ENCODE measurements at regions not wholly inside any gene's neighbourhood (a gene's known extent, or its start where the extent isn't known, plus 50 kb on each side); places are given as distances from the start of the nearest gene placed in this dataset.
A peak's percentile ranks its signal among the peaks of the same experiment; 100 is the strongest.

DNA sequence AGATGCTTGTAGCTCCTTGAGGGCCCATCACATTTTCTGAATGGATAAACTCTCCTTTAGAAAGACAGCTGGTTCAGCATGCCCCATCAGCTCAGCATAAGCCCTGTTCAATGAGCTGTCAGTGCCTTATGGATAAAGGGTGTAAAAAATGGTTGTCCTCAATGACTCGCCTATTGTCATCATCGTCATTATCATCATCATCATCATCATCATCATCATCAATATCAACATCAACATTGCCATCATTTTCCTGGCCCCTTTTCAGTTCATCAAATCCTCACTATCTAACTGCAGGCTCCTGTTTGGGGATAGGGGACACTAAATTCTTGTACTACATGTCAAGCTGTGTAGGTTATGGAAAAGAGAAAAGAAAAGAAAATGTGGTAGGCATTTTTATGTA is 310.7 kb upstream of the MTNR1B start:
- no peak for DNase-seq

DNA sequence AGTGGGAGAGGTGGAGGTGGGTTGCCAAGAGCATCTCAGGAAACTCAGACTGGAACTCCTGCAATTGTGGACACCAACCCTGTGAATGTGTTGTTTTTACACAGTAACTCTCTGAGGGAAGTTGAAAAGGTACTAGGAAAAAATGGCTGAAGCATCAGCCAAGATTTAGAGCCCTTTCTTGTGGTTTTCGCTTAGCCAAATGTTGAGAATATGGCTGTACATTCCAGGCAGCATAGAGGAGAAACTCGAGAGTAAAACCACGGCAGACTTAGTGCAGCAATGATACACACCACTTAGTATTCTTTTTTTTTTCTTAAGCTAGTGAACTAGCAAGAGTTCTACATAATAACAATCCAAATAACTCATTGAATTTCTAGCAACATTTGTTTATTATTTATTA is 309.7 kb upstream of the MTNR1B start:
- DNase-seq = no peak

DNA sequence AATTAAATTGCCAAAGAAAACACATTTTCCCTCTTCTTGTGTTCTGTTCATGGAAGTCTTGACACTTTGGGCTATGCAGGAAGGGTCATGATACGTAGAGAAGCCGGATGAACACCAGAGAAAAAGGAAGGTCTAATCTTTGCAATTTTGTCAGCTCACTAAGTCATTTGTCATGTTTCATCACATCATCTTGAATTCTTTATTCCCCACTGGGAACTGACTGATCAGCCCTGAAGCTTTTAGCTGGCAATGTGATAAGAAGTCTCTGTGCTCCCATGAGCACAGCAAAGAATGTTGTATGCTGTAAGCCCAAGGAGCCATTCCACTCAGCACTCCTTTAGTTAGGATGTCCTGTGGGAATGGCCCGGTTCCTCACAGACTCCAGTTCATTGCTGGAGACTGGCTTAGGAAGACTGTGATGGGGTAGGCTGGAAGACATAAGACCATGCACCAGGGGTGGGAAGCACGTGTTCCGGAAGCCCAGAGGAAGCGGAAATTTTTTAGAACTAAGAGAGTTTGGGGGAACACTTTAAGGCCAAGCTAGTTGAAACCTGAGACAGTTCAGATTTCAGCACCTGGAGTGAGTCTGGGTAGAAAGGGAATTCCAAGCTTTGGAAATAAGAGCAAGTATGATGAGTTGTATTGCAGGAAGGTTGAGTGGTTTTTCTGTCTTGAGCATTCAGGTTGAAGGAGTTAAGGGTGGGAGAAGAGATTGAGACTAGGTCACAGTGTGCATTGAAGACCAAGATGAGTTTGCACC is 306.7 kb upstream of the MTNR1B start:
- DNase-seq = peak in 1 of 3 donors; percentile 18

DNA sequence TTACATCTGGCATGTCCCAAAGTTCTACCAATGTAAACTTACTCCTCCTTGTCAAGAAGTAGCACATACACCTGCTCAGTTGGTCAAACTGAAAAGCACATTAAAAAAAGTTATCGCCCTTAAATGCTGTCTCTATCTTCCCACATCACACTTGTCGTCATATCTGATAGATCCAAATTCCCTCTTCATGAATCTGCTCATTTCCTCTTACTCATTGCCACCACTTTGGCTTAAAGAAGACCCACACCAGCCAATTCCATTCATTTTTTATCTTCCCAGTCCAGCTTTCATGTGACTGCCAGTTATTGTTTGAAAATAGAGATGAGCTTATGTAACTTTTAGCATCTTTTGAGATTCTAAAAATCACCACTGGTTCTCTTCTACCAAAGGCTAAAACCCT is 305.9 kb upstream of the MTNR1B start:
- peak in 1 of 3 donors; percentile 13 for DNase-seq

DNA sequence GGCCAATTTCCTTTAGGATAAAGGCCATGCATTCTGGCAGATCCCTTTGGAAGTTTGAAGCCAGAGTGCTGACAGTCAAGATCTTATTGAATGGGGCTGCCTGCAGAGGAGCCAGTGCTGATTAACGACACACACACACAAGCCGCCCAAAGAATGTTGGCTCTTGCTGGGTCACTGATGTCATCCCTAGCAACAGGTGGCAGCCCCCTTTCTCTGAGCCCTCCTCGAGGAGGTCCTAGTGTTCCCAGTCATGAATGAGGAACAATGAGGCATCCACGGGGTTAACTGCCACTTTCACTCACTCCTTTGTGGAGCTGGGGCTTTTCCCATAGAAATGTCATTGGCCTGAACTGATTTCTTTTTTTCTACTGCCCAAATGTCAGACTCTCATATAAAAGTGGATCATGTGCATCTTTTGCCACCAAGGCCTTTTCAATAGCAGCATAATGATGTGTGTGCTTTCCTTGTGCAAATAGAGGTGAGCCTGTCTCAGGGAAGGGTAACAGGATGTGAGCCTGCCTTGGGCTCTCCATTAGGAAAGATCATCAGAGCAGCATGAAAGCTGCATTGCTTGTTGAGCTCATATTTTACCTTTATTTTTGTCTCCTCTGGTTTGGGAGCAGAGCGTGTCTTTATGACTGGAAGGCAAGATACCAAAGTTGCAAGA is 301.8 kb upstream of the MTNR1B start:
- no peak for DNase-seq

DNA sequence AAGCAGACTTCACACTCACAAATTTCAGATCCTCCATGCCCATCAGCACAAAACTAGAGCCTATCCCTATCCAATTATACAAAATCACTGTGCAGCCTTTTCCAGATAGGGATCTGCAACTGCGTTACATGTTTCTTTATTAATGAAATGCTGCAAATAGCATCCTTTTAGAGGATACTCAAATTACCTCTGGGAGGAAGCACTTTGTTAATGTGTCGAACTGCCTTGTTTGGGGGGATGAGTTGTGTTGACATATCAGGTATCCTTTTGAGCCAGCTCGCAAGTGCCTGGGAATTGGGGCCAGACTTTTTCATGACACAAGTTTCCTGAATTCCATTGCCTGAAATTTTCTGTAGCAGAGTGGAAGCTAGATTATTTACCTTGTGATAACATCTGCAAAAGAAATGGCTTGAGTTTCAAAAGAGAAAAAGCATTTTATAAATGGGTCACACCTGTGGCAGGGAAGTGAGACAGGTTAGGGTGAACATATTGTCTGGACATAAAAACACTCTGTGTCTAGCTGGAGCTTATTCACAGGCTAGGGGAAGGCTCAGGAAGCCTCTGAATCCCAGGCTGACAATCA is 299.1 kb upstream of the MTNR1B start:
- DNase-seq = no peak

DNA sequence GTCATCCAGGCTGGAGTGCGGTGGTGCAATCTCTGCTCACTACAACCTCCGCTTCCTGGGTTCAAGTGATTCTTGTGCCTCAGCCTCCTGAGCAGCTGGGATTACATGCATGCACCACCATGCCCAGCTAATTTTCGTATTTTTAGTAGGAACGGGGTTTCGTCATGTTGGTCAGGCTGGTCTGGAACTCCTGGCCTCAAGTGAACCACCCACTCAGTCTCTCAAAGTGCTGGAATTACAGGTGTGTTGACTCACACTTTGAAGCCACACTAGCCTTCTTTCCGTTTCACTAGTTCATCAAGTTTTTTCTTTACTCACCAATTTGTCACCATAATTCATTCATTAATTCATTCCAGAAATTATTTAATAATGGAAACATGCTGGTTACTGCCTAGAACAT is 298.4 kb upstream of the MTNR1B start:
- DNase-seq = no peak

DNA sequence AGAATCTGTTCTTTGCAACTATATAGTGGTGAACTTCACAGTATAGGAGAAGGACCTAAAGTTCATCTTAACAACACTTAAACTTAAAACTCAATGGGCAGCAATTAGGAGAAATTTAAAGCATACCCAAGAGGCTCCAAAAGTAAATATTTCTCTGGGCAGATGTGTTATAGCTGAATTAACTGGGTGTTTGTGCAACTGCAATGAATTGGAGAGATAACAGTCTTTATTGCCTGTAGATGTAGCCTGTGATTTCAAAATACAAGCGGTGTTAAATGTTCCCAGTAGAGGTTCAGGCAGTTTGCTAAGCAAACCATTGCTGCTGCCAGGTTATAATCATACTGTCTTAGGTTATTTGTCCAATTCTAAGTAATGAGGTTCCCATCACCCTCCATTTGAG is 294.1 kb upstream of the MTNR1B start:
- DNase-seq = no peak

DNA sequence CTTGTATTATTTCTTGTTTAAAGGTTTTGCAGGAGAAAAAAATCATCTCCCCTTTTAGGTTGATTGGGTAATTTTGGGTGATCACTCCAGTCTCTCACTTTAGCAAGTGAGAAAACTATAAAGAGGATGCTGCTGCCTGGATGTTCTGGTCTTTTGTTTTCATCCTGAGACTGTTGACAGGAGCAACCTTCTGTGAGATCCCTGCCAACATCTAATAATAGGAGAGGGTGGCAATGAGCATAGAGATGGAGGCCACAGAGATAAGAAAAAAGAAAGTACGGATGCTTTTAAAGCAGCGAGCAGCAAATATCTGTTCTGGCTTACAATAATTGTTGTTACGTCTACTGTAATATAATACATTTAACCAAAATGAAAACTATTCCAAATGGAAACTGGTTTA is 293.6 kb upstream of the MTNR1B start:
- no peak for DNase-seq

DNA sequence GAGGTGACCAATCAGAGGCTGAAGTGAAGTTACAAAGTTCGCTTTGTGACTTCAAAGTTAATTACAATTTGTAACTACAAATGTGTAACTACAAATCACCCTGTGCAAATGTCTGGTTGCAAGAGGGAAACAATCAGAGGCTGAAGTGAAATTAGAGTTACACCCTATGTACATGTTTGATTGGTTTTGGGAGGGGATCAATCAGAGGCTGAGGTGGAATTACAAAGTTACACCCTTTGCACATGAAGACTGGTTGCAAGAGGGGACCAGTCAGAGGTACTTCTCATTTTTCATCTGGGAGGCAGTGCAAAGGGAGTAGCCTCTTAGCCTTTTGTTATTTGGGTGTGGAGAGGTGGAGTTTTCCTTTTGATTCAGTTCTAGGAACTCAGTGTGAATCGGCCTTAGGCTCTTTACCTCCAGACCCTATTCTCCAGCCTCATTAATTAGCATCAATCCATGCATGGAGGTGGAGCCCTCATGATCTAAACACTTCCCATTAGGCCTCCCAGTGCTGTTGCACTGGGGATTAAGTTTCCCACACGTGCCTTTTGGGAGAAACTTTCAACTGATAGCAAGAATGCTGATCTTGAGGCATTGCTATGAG is 291.3 kb upstream of the MTNR1B start:
- DNase-seq = no peak

DNA sequence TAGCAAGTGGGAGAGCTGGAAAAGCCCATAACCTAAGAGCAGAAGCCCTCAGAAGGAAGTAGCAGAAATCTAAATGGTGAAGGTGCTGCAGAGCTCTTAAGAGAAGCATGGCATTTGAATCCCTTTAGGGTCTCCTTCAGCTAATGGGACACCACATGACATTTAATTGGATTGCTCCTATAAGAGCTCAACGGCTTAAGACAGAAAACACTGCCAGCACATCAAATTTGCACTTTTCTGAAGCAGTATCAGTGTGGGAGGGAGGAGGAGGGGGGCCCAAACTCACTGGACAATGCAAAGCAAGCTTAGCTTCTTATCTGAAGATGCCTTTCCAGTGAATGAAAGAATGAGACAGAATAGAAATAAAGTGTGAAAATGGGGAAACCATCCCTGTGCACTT is 287.9 kb upstream of the MTNR1B start:
- DNase-seq = no peak

DNA sequence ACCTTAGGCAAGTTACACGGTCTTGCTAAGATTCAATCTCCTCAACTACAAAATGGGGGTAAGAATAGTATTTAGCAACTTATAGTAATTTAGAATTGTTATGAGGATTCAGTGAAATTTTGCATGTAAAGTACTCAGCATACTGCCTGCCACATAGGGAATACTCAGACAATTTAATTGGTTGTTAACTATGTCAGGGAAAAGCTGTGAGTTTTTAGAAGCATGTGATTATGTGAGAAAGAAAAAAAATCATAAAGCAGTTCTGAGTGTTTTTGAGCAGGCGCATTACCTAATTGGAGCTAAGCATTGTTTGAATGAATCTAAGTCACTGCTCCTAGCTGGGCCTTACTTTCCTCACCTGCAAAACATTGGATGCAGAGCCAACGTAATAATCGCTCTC is 287.3 kb upstream of the MTNR1B start:
- DNase-seq = no peak

DNA sequence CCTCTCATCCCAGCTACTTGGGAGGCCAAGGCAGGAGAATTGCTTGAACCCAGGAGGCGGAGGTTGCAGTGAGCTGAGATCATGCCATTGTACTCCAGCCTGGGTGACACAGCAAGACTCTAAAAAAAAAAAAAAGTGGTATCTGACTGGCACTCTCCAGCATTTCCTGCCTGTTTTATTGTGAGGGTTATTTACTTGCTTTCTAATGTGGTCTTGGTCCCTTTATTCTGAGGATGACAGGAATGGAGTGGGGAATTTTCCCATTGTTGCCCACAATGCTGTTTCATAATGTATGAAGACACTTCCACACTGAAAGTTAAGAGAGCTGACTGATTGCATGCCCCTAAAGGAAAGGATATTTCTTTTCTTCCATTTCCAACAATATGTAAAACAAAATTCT is 286.5 kb upstream of the MTNR1B start:
- no peak for DNase-seq

DNA sequence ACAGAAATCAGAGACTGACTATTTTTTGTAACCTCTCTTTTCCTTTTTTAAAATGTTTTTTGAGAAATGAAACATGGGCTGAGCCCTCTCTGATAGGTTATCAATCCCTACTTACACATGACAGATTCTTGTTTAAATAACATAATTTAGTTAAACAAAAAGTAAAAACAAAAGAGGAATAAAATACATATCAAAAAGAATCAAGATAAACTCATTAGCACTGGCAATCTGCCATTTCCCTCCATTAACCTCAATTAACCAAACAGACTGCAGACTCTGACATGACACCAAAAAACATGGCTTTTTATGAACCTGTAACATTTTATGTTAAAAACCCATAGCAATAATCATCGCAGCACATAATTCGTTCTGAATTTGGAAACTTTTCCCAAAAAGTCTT is 284.4 kb upstream of the MTNR1B start:
- no peak for DNase-seq

DNA sequence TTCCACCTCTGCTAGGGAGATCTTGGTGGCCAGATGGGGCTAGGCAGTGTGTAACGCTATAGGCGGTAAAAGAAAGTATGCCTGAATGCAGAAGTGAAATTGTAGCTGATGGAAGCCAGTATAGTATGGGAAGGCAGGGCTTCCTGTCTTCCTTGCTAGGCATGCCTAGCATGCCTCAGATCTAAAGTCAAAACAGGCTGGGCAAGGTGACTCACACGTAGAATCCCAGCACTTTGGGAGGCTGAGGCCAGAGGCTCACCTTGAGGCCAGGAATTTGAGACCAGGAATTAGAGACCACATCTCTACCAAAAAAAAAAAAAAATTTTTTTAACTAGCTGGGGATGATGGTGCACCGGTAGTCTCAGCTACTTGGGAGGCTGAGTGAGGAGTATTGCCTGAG is 281.7 kb upstream of the MTNR1B start:
- DNase-seq = no peak

DNA sequence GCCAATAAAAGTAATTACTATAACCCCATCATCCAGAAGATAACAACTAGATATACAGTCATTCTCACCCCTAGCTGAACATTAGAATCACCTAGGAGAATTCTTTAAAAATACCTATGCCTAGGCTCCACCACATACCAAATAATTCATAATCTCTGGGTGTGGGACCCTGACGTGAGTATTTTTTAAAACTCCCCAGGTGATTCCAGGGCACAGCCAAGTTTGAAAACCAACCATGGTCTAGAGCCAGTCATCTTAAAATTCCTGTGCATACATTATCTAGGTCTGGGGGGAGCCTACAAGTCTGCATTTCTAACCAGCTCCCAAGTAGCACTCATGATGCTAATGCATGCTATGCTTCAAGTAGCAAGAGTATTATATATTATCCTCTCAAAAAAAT is 281.0 kb upstream of the MTNR1B start:
- no peak for DNase-seq

DNA sequence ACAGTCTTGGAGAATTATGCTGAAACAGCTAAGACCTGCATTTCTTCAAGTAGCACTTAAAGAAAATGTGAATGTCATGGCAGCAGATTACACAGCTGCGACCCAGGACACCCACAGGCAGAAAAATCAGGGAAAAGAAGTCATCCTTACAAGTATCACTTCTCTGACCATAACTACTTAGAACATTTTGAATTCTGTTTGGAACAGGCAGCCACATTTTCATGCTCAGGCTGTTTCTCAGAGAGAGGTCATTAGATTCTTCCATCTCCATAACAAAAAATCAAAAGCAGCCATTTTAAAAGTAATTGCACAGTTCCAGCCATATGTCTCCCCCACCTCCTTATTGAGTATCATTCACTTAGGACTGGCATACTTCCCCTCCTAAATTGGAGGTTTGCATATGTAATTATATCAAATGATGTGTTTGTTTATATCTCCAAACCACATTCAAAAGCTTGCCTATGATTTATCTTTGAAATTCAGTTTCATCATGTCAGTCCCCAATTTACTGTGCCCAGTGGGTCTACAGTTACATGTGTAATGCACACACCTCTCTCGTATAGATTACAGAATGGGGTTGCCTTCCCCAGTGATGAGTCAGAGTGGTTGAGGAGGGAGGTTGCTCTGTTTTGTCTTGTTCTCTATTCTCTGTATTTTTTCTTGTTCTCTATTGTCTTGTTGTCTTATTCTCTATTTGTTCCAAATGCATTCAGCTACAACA is 276.5 kb upstream of the MTNR1B start:
- DNase-seq = no peak

DNA sequence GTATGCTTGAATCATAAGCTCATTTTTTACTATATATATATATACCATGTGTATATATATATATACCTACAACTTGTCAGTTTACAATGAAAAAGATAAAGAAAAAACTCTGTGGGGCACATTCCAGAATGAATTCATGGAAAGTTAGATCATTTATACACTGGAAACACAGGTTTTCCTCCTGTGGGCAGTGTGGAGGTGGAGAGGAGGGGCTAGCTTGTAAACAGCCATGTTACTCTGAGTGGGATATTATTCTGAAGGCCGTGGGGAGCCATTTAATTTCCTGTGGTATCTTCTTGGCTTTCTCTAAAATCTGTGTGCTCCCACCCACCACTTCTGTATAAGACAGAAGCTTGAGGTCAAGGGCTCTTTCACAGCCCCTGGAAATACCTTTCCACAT is 273.4 kb upstream of the MTNR1B start:
- DNase-seq = no peak

DNA sequence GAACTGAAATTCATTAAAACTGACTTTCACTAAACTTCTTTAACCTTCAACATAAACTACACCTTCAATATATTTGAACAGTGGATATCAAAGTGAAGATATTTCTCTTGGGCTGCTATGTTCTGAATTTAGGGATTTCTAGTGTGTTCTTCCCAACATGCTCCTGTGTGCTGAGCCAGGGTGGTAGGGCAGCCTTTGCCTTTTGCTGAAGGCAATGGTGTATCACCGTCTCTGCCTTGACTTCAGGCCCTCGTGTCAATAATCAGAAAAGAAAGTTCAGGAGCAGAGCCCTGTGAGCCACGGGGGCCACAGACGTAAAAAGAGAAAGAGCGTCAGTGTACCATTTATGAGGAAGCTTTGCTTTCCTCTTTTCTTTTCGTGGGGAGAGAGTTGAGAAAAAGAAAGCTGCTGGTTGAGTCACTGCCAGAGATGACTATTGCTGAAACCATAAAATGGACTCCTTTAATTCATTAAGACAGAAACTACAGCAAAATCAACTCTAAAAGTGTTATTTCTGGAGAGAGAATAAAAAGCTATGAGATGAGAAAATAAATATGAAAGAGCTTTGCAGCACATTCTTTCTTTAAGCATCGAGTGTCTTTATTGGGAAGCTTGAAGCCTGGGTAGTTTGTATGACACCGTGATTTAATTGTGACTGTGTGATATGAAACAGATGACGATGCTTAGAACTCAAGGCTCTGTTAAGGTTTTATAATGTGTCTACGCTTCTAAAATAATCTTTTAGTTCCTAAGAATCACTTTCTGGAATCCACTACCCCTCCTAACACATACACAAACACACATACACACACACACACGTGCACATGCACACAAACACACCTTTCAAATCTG is 271.8 kb upstream of the MTNR1B start:
- no peak for DNase-seq

DNA sequence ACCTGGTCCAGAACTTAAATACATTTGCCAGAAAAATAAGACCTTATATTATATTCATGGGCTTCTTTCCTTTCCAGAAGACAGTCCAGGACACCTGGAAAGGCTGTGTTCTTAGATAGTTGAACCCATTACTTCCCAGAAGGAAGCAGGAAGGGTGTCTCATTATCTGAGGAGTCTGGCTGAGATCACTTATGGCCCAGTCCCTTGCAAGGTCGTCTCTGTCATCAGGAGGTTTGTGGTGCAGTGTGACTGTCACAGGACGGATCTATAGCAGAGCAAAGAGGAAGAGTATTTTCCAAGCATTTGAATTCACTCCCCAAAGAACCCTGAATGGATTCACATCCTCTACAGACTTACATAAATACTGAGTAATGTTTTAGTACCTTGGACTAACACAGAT is 270.7 kb upstream of the MTNR1B start:
- no peak for DNase-seq

DNA sequence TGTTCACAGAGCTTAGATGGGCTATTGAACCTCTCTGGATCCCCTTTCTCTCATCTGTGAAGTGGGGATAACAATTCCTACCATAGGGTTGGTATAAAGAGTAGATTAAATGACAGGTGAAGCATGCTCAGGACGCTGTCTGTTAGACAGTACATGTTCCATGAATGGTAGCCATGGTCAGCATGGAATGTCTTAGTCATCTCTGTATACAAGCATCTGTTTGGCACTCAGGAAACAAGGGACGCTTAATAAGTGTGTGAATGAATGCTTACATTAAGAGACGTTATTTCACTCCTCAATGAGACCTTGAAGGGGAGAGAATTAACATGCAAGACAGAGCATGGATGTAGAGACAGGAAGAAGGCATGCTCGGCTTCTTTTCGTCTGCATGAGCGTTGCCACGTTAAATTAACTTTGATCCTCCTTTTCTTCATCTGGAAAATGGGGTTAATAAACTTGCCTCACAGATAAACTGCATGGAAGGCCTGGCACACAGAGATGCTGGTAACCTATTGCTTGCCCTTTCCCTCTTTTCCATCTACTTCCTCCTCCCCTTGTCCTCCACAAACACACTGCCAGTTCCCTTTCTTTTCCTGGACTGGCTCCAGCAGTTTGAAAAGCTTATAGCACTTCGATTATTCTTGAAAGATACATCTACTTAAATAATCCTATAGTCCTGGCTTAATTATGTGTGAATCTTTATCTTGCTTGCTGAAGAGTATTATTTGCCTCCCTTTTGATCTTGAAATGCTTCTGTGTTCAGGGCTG is 267.2 kb upstream of the MTNR1B start:
- no peak for DNase-seq
